ENCODE measurements at regions not wholly inside any gene's neighbourhood (a gene's known extent, or its start where the extent isn't known, plus 50 kb on each side); places are given as distances from the start of the nearest gene placed in this dataset.

- Histone ChIP-seq H3K9me3 (no peaks in the 10 kb centered on the region), H3K27ac (no peak overlapping the region), H3K4me1 (peaks cover 0 to 31% (median 24%) of the 10 kb centered on the region in 4 donors), H3K27me3 (no peaks in the 10 kb centered on the region), H3K4me3 (no peak overlapping the region), H3K36me3 (no peaks in the 10 kb centered on the region)
- DNase-seq: no peak
- intact Hi-C loops (cut with DNase I; ENCODE audit: low total_unique reads): no loop called here
- TF ChIP-seq, protein P1, sequence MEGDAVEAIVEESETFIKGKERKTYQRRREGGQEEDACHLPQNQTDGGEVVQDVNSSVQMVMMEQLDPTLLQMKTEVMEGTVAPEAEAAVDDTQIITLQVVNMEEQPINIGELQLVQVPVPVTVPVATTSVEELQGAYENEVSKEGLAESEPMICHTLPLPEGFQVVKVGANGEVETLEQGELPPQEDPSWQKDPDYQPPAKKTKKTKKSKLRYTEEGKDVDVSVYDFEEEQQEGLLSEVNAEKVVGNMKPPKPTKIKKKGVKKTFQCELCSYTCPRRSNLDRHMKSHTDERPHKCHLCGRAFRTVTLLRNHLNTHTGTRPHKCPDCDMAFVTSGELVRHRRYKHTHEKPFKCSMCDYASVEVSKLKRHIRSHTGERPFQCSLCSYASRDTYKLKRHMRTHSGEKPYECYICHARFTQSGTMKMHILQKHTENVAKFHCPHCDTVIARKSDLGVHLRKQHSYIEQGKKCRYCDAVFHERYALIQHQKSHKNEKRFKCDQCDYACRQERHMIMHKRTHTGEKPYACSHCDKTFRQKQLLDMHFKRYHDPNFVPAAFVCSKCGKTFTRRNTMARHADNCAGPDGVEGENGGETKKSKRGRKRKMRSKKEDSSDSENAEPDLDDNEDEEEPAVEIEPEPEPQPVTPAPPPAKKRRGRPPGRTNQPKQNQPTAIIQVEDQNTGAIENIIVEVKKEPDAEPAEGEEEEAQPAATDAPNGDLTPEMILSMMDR (IDR thresholded peaks at IDR 0.05): no peak
Measured at GRCh38 chr18:46413684-46414083, 243.3 kb downstream of the LOXHD1 start.

DNA sequence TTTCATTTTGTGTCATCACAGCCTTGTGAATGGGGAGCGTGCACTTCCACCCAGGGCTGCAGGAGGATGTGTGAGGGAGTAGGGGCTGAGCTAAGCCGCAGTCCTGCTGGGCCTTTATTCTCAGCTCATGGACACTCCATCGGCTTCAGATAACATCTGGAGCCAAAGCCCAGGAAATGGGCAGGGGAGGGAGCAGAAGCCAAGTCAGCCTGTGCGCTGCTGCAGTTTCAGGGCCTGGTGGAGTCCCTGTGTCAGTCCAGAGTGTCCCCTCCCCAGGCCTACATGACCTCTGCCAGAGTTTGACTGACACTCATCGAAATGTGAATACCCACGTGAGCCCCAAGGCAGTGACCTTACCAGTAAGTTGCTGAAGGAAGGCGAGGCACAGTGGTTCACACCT, 242.2 kb downstream of the LOXHD1 start:
- no peaks in the 10 kb centered on the region for H3K27me3 ChIP-seq
- H3K27ac ChIP-seq: no peak overlapping the region
- intact Hi-C loops (cut with DNase I; ENCODE audit: low total_unique reads): no loop called here
- H3K36me3 ChIP-seq: no peaks in the 10 kb centered on the region
- no peaks in the 10 kb centered on the region for H3K9me3 ChIP-seq
- no peak overlapping the region for H3K4me3 ChIP-seq
- TF ChIP-seq, protein P1 (IDR thresholded peaks at IDR 0.05): no peak
- DNase-seq: no peak
- H3K4me1 ChIP-seq: peaks cover 0 to 40% (median 32%) of the 10 kb centered on the region in 4 donors

DNA sequence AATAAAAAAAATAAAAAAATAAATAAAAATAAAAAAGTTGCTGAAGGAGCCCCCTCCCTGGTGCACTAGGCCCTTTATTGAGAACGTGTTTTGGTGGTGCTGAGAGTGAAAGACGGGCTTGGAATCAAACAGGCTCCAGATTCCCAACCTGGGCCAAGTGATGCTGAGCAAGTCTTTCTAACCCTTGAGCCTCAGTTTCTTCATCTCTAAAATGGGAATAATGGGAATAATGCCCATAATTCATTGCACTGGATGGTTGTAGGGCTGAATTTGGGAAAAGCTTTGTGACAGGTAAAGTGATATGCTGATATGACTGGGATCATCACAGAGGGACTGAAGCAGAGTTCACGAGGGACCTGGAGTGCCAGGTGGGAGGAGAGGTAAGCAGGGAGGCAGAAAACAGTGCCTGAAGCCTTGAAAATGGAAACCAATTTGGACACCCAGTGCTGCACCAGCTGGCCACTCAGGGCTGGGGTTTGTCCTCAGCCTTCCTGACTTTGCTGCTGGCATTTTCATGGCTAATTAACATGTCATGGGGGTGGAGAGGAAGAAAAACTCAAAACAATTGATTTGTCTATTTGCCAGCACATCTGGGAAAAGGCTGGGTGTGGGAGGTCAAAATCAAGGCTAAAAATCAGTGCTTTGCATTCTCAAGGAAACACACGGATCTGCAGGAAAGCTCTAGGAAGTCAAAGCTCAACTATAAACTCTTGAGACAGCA, 241.3 kb downstream of the LOXHD1 start:
- no peak for DNase-seq
- TF ChIP-seq, protein P1 (IDR thresholded peaks at IDR 0.05): no peak
- Histone ChIP-seq H3K9me3 (no peaks in the 10 kb centered on the region), H3K36me3 (no peaks in the 10 kb centered on the region), H3K4me3 (no peak overlapping the region), H3K4me1 (peaks cover 0 to 40% (median 32%) of the 10 kb centered on the region in 4 donors), H3K27ac (no peak overlapping the region), H3K27me3 (no peaks in the 10 kb centered on the region)
- intact Hi-C loops (cut with DNase I; ENCODE audit: low total_unique reads): no loop called here

GRCh38 chr18:46416706-46417638, 240.0 kb downstream of the LOXHD1 start:
- intact Hi-C loops (cut with DNase I; ENCODE audit: low total_unique reads): no loop called here
- TF ChIP-seq, protein P1 (IDR thresholded peaks at IDR 0.05): no peak
- no peak overlapping the region for H3K4me3 ChIP-seq
- no peaks in the 10 kb centered on the region for H3K36me3 ChIP-seq
- no peak for DNase-seq
- no peak overlapping the region for H3K27ac ChIP-seq
- no peaks in the 10 kb centered on the region for H3K9me3 ChIP-seq
- H3K4me1 ChIP-seq: peaks cover 0 to 36% (median 27%) of the 10 kb centered on the region in 4 donors
- H3K27me3 ChIP-seq: no peaks in the 10 kb centered on the region

- DNase-seq: peak in 1 of 2 donors; percentile 69
- intact Hi-C loops (cut with DNase I; ENCODE audit: low total_unique reads): no loop called here
- Histone ChIP-seq H3K4me1 (peaks cover 0 to 18% (median 12%) of the 10 kb centered on the region in 4 donors), H3K27me3 (no peaks in the 10 kb centered on the region), H3K4me3 (no peak overlapping the region), H3K9me3 (no peaks in the 10 kb centered on the region), H3K36me3 (no peaks in the 10 kb centered on the region), H3K27ac (no peak overlapping the region)
- TF ChIP-seq, protein P1 (IDR thresholded peaks at IDR 0.05): no peak
Measured at GRCh38 chr18:46418663-46419260, 238.3 kb downstream of the LOXHD1 start.
